WERI-Rb-1 (cell line): ENCODE measurements at regions not wholly inside any gene's neighbourhood (a gene's known extent, or its start where the extent isn't known, plus 50 kb on each side); places are given as distances from the start of the nearest gene placed in this dataset.
"Not testable (repeated sequence)": the region's sequence is repeated elsewhere in the genome, so short reads cannot be mapped to it uniquely, and the experiment has no call there.

ENCODE experiments used
- DNase-seq: peaks from one replicate; pipeline ENCODE4 v3.0.0-alpha.2; 2020
- H3K27ac ChIP-seq: fragments of 250-450 bp; sonication (Bioruptor Pico); 2 replicates; pipeline ENCODE4 v1.5.1; 2020; ENCODE audit warnings: mild to moderate bottlenecking, moderate library complexity
- H3K27me3 ChIP-seq: fragments of 250-450 bp; sonication (Bioruptor Pico); 2 replicates; pipeline ENCODE4 v1.5.1; 2021; ENCODE audit warnings: mild to moderate bottlenecking, low read depth, moderate library complexity; ENCODE audit not compliant: insufficient read depth, severe bottlenecking
- H3K36me3 ChIP-seq: fragments of 250-450 bp; sonication (Bioruptor Pico); 2 replicates; pipeline ENCODE4 v1.5.1; 2020; ENCODE audit warnings: mild to moderate bottlenecking, moderate library complexity
- H3K4me3 ChIP-seq: 2 replicates; pipeline ENCODE4 v1.5.1; 2011; ENCODE audit warnings: low read depth, mild to moderate bottlenecking, control low read depth, low read length
- H3K9me3 ChIP-seq: fragments of 250-450 bp; sonication (Bioruptor Pico); 2 replicates; pipeline ENCODE4 v1.5.1; 2021; ENCODE audit warnings: mild to moderate bottlenecking, moderate library complexity; ENCODE audit not compliant: severe bottlenecking
- TF ChIP-seq, protein P1 (sequence below): IDR thresholded peaks from 2 replicates; pipeline ENCODE4 v1.5.1; 2011; ENCODE audit warnings: low read depth, mild to moderate bottlenecking, control low read depth, inconsistent platforms, low read length

GRCh38 chr7:149625947-149626392, 128.4 kb upstream of the ZNF746 start:
- Histone ChIP-seq H3K9me3 (no peaks in the 10 kb centered on the region), H3K27ac (no peak overlapping the region), H3K4me3 (no peak overlapping the region), H3K36me3 (peaks cover 8% of the 10 kb centered on the region), H3K27me3 (no peaks in the 10 kb centered on the region)
- no peak for DNase-seq
- TF ChIP-seq, protein P1, sequence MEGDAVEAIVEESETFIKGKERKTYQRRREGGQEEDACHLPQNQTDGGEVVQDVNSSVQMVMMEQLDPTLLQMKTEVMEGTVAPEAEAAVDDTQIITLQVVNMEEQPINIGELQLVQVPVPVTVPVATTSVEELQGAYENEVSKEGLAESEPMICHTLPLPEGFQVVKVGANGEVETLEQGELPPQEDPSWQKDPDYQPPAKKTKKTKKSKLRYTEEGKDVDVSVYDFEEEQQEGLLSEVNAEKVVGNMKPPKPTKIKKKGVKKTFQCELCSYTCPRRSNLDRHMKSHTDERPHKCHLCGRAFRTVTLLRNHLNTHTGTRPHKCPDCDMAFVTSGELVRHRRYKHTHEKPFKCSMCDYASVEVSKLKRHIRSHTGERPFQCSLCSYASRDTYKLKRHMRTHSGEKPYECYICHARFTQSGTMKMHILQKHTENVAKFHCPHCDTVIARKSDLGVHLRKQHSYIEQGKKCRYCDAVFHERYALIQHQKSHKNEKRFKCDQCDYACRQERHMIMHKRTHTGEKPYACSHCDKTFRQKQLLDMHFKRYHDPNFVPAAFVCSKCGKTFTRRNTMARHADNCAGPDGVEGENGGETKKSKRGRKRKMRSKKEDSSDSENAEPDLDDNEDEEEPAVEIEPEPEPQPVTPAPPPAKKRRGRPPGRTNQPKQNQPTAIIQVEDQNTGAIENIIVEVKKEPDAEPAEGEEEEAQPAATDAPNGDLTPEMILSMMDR: no peak

DNA sequence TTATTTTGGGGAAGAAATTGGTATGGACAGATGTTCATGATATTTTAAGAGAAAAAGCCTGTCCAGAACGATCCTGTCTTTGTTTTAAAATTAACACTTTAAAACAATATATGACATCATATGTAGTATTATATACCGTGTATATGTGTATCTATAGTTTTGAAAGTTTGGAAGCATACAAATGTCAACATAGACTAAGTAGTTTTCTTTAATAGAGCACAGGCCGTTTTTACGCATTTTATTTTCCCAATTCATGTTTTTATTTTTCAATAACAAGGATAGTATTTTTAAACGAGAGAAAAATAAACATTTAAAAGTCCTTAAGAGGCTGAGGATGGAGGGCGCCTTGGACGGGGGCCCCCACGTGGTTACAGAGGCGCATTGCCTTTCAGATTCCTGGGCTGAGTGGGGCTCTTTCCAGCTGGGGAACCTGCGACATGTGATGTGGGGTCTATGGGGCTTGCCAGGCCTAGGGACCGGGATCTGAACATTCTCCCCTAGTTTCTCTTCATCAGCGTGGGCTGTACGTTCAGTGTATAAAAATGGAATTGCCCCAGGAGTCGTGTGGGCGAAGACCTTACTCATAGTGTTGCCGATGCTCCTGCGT, 127.8 kb upstream of the ZNF746 start:
- Histone ChIP-seq H3K36me3 (peaks cover 13% of the 10 kb centered on the region), H3K9me3 (no peaks in the 10 kb centered on the region), H3K4me3 (peak overlapping the region; percentile 87), H3K27me3 (no peaks in the 10 kb centered on the region), H3K27ac (peak overlapping the region; percentile 87)
- TF ChIP-seq, protein P1: peak; percentile 62
- peak; percentile 61 for DNase-seq

DNA sequence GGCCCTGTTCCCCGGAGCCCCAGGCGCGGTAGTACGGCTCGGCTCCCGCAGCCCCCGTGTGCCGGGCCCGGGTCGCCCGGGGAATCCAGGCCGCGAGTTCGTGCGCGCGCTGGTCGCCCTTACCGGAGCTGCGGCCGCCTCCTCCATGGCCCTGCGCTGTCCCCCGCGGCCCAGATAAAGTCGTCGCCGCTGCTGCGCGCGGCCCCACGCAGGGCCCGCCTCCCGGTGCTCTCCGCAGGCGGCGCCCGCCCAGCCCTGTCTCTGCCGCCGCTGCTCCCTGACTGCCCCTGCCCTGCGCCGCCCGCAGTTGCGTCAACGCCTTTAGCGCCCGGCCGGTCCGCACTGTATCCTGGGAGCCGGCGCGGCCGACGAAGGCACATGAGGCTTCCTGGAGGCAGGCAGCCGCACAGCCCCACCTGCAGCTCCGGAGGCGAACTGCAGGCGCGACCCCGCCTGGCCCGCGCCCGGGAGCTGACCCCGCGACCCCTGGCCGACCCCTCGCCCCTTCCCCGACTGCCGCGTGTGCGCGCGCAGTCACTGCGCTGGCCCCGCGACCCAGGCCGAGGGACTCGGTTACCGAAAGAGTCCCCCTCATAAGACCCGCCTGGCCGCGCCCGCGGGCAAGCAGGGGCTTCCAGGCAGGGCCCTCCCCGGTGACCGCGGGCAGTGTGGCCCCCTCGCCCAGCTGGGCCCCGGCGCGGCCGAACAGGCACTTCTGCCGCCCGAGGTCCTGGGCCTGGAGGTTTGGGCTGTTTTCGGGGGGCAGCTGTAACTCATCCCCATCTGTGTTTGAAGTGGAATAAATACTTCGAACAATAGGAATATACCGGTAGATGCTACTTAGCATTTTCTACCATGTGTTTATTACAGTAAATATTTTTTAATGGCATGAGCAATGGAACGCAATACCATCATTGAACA, 127.1 kb upstream of the ZNF746 start:
- no peaks in the 10 kb centered on the region for H3K27me3 ChIP-seq

DNA sequence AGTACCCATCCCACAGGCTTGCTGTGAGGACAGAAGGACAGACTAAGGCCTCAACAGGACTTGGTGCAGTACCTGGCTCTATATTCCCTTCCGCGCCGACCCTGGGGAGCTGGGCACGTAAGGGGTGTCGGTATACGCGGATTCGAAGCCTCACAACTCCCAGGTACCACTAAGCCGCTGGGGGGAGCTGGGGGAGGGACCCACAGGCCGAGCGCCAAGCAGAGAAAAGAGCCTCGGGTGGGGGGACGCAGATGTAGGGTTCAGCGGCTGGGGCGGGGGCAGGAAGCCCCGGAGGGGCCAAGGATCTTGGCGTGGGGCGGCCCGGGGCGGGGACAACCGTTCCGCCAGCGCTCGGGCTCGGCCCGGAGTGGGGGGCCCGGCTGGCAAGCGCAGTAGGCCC, 126.4 kb upstream of the ZNF746 start:
- Histone ChIP-seq H3K27me3 (no peaks in the 10 kb centered on the region), H3K9me3 (no peaks in the 10 kb centered on the region), H3K27ac (peak overlapping the region; percentile 87), H3K36me3 (peaks cover 26% of the 10 kb centered on the region), H3K4me3 (peak overlapping the region; percentile 87)
- peak; percentile 52 for DNase-seq
- TF ChIP-seq, protein P1: no peak

More for the DNA sequence above, 127.1 kb upstream of the ZNF746 start:
- H3K27ac ChIP-seq: peak overlapping the region; percentile 87
- peak; percentile 94 for DNase-seq
- TF ChIP-seq, protein P1: peak; percentile 89
- peak overlapping the region; percentile 87 for H3K4me3 ChIP-seq
- H3K36me3 ChIP-seq: peaks cover 20% of the 10 kb centered on the region
- H3K9me3 ChIP-seq: no peaks in the 10 kb centered on the region

DNA sequence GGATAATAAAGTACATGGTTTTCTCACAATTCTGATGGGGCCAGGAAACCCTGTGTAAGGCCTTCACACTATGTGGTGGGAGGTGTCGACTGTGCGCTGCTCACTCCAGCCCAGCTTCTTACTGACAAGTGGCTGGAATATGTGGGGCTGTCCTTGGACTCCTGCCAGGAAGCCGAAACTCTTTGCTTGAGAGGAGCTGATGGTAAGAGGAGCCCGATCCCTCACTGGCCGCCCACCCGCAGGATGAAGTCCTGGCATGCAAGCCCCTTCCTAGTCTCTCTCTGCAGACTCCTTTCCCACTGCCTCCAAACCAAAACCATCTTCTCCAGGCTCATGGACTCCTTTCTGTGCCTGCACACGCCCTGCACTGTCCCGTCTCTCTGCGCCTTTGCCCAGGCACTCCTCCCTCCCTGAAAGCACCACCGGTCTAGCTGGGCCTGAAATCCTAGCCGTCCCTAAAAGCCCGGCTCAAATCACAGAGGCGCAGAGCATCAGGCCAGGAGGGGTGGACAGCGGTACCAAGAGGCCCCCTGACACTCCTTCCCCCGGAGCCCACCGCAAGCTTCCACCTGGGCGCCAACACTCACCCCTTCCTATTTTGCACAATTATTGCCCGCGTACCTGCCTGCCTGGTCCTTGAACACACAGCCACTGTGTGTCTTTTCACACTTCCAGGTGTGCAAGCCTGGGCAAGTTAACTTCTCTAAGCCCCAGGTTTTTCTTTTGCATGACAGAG, 125.8 kb upstream of the ZNF746 start:
- H3K27ac ChIP-seq: peak overlapping the region; percentile 87

More for the DNA sequence above, 125.8 kb upstream of the ZNF746 start:
- Histone ChIP-seq H3K36me3 (peaks cover 31% of the 10 kb centered on the region), H3K4me3 (peak overlapping the region; percentile 87)
- H3K9me3 ChIP-seq, H3K27me3 ChIP-seq, DNase-seq: not testable (repeated sequence)
